HG02981 (cell line): ENCODE measurements at regions not wholly inside any gene's neighbourhood (a gene's known extent, or its start where the extent isn't known, plus 50 kb on each side); places are given as distances from the start of the nearest gene placed in this dataset.

Experiments used
- ATAC-seq: cut with Tn5 transposase; IDR thresholded peaks from one replicate; pipeline ENCODE4 v1.9.1; 2021; ENCODE audit warnings: mild to moderate bottlenecking, moderate library complexity; ENCODE audit not compliant: unreplicated experiment

DNA sequence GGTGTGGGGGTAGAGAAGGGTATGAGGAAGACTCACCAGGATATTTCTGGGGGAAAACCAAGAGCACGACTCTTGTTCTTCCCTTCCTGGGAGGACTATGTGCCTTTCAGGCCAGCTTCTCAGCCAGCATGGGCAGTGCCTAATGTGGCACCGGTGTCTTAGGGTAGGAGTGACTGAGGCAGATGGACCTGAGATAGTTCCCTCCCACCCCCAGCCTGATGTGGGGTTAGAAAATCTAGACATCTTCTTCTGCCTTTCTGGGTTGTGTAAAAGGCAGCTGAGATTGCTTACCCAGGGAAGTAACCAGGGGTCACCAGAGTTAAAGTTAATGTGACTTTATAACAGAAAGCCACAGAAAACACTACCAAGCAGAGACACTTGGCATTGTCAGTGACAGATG, 127.3 kb downstream of the TMA16 start:
- no peak for ATAC-seq

GRCh38 chr4:163622379-163623035, 128.0 kb downstream of the TMA16 start:
- ATAC-seq, result no peak

DNA sequence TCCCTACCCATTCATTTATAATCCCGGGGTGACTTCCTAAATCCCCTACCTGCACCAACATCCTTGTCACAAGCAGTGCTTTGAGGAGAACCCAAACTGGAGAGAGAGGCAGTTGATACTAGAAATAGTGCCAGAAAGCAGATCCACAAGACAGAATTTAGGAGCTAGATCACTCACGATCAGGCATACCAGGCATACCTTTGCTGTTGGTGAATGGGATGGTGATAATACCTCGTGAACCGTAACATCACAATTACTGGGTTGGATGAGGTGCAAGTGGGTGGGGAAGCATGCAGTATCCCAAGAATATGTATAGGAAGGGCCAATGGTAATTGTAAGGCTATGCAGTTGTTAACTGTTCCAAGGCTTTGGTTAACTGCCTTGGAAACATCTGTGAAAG, 129.3 kb downstream of the TMA16 start:
- ATAC-seq, result no peak

DNA sequence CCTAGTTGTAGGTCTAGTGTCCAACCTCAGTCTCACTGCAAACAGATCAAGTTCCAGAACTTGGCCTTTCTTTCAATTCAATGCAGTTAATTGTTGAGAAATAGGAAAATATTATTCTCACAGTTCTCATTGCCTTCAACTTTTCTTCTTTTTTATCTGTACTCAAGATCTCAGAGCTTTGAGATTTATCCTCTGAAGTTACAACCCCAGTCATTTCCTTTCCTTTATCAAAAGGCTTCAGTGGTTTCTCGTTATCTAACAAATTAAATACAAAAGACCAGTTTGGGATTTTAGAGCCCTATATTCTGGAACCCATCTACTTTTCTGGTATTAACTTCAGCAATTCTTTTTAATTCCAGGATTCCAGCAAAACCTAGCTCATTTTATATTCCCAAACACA, 130.2 kb downstream of the TMA16 start:
- no peak for ATAC-seq

GRCh38 chr4:163631288-163631687, 136.8 kb downstream of the TMA16 start:
- ATAC-seq, result no peak

- no peak for ATAC-seq
Measured at GRCh38 chr4:163638909-163639308, 144.4 kb downstream of the TMA16 start.

DNA sequence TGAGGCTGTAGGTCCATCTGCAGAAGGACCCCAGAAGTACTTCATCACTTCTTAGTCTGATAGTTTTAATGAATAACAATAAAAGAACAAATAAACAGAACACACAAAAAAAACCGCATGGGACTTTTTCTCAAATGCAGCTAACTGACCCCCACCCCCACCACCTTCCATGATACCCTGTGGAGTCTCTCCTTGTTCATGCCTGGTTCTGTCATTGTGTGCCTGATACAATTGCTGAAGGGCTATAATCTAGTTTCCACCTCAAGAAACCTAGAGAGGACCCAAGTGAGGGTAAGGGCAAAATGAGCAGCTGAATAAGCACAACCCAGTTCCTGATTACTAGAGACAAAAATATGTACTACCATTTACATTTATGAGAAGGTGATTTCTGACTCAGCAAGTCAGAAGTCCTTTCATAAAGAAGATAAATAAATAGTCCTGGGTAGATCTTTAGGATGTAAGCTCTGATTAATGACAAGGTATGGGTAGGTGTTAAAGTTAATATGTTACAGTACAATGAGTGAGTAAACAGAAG, 155.1 kb downstream of the TMA16 start:
- no peak for ATAC-seq

DNA sequence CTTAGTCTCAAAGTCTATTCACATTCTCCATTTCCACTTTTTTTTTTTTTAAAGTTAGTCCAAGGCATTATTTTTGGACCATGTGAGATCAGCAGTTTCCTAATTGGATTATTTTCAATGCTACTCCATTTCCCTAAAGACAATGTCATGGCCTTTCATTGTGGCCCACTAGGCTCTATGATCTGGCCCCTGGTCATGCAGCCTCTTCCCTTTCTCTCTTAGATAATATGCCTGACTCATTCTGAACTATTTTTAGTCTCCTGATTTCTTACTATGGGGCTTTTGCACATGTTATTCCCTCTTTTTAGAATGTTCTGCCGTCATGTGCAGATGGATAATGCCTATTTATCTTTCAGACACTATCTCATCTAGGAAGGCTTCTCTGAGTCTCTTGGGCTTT, 157.3 kb downstream of the TMA16 start:
- ATAC-seq, result no peak

DNA sequence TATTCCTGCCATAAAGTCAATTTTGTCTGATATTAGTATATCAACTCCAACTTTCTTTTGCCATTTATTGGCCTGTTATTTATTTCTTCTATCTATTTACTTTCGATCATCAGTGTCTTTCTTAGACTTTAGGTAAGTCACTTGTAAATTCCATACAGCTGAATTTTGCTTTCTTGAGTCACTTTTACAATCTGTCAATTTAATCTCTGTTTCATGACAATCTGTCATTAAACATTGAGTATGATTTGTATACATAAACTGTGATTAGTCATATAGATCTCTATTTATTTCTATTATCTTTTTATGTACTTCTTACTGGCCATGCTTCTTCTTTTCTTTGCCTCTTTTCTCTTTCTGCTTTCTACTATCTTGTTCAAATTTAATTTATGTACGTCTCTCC, 160.1 kb downstream of the TMA16 start:
- no peak for ATAC-seq

- no peak for ATAC-seq
Measured at GRCh38 chr4:163660636-163661035, 166.1 kb downstream of the TMA16 start.

DNA sequence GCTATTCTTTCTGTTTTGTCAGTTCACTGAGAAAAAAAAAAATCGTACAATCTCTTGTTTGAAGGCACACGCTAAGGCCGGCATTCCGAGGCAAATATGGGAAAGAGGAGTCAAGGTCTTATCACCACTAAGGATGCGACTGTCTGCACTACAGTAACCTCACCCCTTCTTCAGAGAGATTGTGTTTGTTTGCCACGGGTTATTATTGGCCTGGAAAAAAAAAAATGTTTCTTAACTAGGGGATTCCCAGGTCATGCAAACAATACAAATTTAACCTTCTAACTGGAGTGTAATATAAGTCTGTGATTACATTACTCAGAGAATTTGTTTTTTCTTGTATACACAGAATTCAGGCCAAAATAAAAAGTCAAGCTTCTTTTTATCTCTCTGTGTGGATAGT, 168.3 kb downstream of the TMA16 start:
- no peak for ATAC-seq

GRCh38 chr4:163663454-163664225, 169.2 kb downstream of the TMA16 start:
- ATAC-seq, result peak; percentile 80

- ATAC-seq, result no peak
Measured at GRCh38 chr4:163665101-163665500, 170.6 kb downstream of the TMA16 start.

DNA sequence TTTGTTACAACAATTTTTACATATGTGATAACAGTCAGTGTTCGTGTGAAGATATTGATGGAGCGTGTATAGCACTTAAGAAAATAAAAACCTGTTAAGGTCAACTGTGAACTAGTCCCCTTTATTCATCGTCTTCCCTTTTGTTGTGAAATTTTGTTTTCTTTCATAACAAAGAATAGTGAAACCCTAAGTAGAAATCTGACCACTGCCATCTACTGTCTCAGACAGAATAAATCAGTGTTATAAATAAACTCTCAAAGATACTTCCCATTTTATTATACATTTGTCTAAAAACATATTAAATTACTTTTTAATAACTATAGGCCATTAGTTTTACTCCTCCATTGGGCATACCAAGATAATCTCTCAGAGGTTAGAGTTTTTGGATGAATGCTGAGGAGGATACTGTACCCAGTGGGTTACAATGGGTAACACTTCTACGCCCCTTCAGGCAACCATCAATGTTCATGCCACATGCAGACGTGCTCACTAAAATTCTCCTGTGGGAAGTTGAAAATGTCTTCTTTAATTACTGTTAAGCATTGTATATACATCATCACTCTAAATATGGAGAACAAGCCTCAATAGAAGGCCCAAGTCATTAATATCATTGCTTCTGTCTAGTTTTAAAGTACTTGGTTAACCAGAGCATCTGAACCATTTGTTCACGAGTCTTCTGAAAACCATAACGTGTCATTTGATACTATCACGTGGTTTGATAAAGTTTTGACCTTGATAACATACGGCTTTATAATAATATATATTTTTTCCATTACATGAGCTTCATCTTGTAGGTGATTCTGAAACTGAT, 171.2 kb downstream of the TMA16 start:
- ATAC-seq, result peak; percentile 37

GRCh38 chr4:163666332-163666873, 171.9 kb downstream of the TMA16 start:
- ATAC-seq, result no peak

- no peak for ATAC-seq
Measured at GRCh38 chr4:163672751-163673150, 178.3 kb downstream of the TMA16 start.

DNA sequence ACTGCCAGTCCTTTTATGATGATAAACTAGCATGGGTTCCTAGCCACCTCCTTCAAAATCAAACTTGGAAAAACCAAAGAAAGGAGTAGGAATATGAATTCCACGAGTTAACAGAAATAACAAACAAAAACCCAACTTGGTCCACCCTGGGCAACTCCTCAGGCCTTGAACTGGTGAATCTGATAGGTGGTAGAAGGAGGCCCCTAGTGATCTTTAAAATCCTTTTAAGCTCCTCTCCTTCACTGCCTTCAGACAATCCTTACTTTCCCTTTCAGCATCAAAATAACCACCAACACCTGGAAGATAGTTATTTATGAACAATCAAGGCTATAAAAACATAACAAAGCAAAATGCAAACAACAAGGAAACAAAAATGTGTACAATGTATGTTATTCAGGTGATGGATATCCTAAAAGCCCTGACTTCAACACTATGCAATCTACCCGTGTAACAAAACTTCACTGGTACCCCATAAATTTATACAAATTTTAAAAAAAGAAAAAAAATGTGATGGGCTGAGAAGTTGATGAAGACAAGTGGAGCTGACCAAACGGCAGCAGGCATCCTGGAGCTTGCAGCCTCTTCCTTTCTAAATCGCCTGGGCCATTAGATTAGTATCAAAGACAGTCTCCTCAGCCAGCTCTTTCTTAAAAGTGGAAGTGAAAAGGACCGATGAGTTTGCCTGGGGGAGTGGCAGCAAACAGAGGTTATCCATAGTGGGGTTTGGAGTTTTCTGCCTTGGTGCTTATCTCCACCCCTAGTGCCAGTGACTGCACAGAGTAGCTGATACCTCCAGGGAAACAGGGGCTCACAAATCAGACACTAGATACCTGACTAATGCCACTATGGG, 179.6 kb downstream of the TMA16 start:
- ATAC-seq, result no peak

GRCh38 chr4:163679189-163679588, 184.7 kb downstream of the TMA16 start:
- no peak for ATAC-seq

DNA sequence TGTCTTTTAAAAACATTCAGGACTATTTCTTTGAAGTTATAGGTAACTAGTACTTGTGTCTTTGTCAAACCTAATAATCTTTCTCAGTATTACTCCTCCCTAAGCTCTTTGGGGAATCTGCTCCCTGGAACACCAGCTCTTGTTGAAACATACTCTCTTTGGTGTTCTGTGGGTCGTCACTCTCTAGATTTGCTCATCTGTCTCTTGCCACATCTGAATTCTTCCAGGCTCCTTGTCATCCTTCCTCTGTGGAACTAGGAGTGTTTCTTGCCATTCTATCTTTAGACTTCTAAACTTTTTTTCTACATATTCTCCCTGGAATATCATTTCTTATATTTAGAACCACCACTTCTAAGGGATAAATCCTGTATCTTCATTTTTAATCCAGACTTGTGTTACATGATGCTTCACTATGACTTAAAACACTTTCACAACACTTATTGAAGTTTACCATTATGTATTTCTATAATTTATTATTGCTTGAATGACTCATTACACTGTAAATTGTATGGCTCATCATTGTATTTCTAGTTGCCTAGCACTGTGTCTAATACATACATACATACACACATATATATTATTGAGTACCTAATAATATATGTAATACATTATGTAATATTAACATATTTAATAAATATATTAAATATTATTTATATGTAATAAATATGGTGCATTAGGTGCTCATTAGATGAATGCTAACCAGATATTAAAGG, 186.1 kb downstream of the TMA16 start:
- ATAC-seq, result no peak
